ENCODE measurements at regions not wholly inside any gene's neighbourhood (a gene's known extent, or its start where the extent isn't known, plus 50 kb on each side); places are given as distances from the start of the nearest gene placed in this dataset.
A peak's percentile ranks its signal among the peaks of the same experiment; 100 is the strongest.

GRCh38 chr2:195199864-195200263 is 457.2 kb upstream of the SLC39A10 start:
- no peak overlapping the region for H3K4me3 ChIP-seq
- no peaks in the 10 kb centered on the region for H3K9me3 ChIP-seq
- no peak overlapping the region for H3K27ac ChIP-seq
- DNase-seq: no peak
- no peaks in the 10 kb centered on the region for H3K4me1 ChIP-seq
- no peaks in the 10 kb centered on the region for H3K27me3 ChIP-seq (replicated peaks in 1 of 7)
- no peaks in the 10 kb centered on the region for H3K36me3 ChIP-seq
- TF ChIP-seq POLR2AphosphoS5 (IDR thresholded peaks at IDR 0.05): no peak
- TF ChIP-seq POLR2A (IDR thresholded peaks at IDR 0.05): no peak
- no peak for TF ChIP-seq CTCF (IDR thresholded peaks at IDR 0.05 in 8 of 11, conservative IDR thresholded peaks at IDR 0.05 in 3 of 11)
- intact Hi-C loops (cut with DNase I; ENCODE audit: low total_unique reads): no loop called here

- no peaks in the 10 kb centered on the region for H3K9me3 ChIP-seq
- no peaks in the 10 kb centered on the region for H3K36me3 ChIP-seq
- no peak overlapping the region for H3K27ac ChIP-seq
- 91 to 97% (median 96%) methylated on average over 1 of the region's 1 CpG for WGBS, 5 donors
- H3K27me3 ChIP-seq (replicated peaks in 1 of 7): no peaks in the 10 kb centered on the region
- no peak overlapping the region for H3K4me3 ChIP-seq
- no peak for TF ChIP-seq POLR2AphosphoS5 (IDR thresholded peaks at IDR 0.05)
- TF ChIP-seq CTCF (IDR thresholded peaks at IDR 0.05 in 8 of 11, conservative IDR thresholded peaks at IDR 0.05 in 3 of 11): no peak
- no peak for TF ChIP-seq POLR2A (IDR thresholded peaks at IDR 0.05)
- DNase-seq: no peak
- H3K4me1 ChIP-seq: no peaks in the 10 kb centered on the region
- intact Hi-C loops (cut with DNase I; ENCODE audit: low total_unique reads): no loop called here
These were observed 475.8 kb upstream of the SLC39A10 start for GRCh38 chr2:195181059-195181705.

- no peaks in the 10 kb centered on the region for H3K36me3 ChIP-seq
- H3K27me3 ChIP-seq (replicated peaks in 1 of 7): no peaks in the 10 kb centered on the region
- DNase-seq: no peak
- H3K9me3 ChIP-seq: peaks cover 0 to 8% (median 2%) of the 10 kb centered on the region in 8 donors
- TF ChIP-seq CTCF (IDR thresholded peaks at IDR 0.05 in 8 of 11, conservative IDR thresholded peaks at IDR 0.05 in 3 of 11): no peak
- no peak for TF ChIP-seq POLR2AphosphoS5 (IDR thresholded peaks at IDR 0.05)
- no peak for TF ChIP-seq POLR2A (IDR thresholded peaks at IDR 0.05)
- H3K4me1 ChIP-seq: no peaks in the 10 kb centered on the region
- no peak overlapping the region for H3K4me3 ChIP-seq
- no peak overlapping the region for H3K27ac ChIP-seq
- intact Hi-C loops (cut with DNase I; ENCODE audit: low total_unique reads): no loop called here
These were observed 488.7 kb upstream of the SLC39A10 start for GRCh38 chr2:195168369-195168768.

GRCh38 chr2:195164930-195165329 is 492.1 kb upstream of the SLC39A10 start:
- H3K27me3 ChIP-seq (replicated peaks in 1 of 7): no peaks in the 10 kb centered on the region
- H3K4me3 ChIP-seq: no peak overlapping the region
- WGBS, 5 donors: 45 to 66% (median 55%) methylated on average over 2 of the region's 2 CpGs
- H3K9me3 ChIP-seq: peaks cover 0 to 8% (median 2%) of the 10 kb centered on the region in 8 donors
- H3K4me1 ChIP-seq: no peaks in the 10 kb centered on the region
- H3K27ac ChIP-seq: peak overlapping the region in 1 of 8 donors; percentile 7
- TF ChIP-seq POLR2AphosphoS5 (IDR thresholded peaks at IDR 0.05): no peak
- TF ChIP-seq CTCF (IDR thresholded peaks at IDR 0.05 in 8 of 11, conservative IDR thresholded peaks at IDR 0.05 in 3 of 11): no peak
- TF ChIP-seq POLR2A (IDR thresholded peaks at IDR 0.05): no peak
- intact Hi-C loops (cut with DNase I; ENCODE audit: low total_unique reads): no loop called here
- no peak for DNase-seq
- no peaks in the 10 kb centered on the region for H3K36me3 ChIP-seq

Measured in spleen (tissue), 11 donors.